GM19328 (cell line): ENCODE measurements at regions not wholly inside any gene's neighbourhood (a gene's known extent, or its start where the extent isn't known, plus 50 kb on each side); places are given as distances from the start of the nearest gene placed in this dataset.
"Not testable (repeated sequence)": the region's sequence is repeated elsewhere in the genome, so short reads cannot be mapped to it uniquely, and the experiment has no call there.

Experiments used
- ATAC-seq: cut with Tn5 transposase; IDR thresholded peaks from one replicate; pipeline ENCODE4 v1.9.1; 2021; ENCODE audit warnings: mild to moderate bottlenecking, moderate library complexity; ENCODE audit not compliant: unreplicated experiment

- no peak for ATAC-seq
Observed at GRCh38 chr10:108319434-108320222, 1155.1 kb upstream of the SORCS1 start.

DNA sequence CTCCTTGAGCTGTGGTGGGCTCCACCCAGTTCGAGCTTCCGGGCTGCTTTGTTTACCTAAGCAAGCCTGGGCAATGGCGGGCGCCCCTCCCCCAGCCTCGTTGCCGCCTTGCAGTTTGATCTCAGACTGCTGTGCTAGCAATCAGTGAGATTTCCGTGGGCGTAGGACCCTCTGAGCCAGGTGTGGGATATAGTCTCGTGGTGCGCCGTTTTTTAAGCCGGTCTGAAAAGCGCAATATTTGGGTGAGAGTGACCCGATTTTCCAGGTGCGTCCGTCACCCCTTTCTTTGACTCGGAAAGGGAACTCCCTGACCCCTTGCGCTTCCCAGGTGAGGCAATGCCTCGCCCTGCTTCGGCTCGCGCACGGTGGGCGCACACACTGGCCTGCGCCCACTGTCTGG lies 1151.1 kb upstream of the SORCS1 start:
- ATAC-seq: not testable (repeated sequence)

GRCh38 chr10:108307925-108308312 lies 1143.4 kb upstream of the SORCS1 start:
- ATAC-seq: no peak

GRCh38 chr10:108307250-108307924 lies 1142.9 kb upstream of the SORCS1 start:
- no peak for ATAC-seq

DNA sequence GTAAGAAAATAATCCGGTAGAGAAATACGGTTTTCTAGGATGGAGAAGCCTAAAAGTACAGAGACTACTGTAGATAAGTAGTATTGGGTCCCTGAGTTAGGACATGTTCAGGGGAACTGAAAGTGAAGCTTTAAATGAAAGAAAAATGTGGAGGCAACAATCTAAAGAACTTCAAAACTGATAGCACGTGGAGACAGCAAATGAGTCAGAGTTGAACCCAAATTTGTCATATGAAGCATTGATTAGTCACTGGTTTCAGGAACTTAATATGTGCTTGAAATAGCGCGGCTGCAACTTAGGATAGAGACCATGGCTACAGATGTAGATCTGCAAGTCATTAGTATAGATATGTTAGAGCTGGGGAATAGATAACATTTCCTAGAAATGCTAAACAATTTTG lies 1138.6 kb upstream of the SORCS1 start:
- ATAC-seq: no peak

DNA sequence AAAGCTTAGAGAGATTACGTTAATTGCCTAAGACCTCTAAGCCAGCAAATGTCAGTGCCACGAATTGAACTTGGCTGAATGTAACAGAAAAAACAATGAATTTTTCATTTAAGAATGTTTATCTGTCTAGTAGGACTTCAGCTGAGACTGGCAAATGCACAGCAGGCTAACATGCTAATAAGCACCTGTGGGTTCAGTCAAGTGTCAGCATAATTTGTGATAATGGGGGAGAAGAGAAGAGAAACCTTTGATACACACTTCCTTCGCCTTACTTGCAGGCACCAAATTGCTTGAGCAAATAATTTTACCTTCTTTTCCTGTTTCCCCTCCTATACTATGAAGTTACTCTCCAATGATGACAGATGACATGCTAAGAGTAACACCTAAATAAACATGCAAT lies 1136.5 kb upstream of the SORCS1 start:
- no peak for ATAC-seq

GRCh38 chr10:108290823-108291222 lies 1126.3 kb upstream of the SORCS1 start:
- no peak for ATAC-seq

- no peak for ATAC-seq
Observed at GRCh38 chr10:108275895-108276685, 1111.6 kb upstream of the SORCS1 start.

GRCh38 chr10:108260383-108260906 lies 1095.9 kb upstream of the SORCS1 start:
- no peak for ATAC-seq

GRCh38 chr10:108254089-108254488 lies 1089.6 kb upstream of the SORCS1 start:
- no peak for ATAC-seq

- ATAC-seq: no peak
Observed at GRCh38 chr10:108252771-108253170, 1088.3 kb upstream of the SORCS1 start.

DNA sequence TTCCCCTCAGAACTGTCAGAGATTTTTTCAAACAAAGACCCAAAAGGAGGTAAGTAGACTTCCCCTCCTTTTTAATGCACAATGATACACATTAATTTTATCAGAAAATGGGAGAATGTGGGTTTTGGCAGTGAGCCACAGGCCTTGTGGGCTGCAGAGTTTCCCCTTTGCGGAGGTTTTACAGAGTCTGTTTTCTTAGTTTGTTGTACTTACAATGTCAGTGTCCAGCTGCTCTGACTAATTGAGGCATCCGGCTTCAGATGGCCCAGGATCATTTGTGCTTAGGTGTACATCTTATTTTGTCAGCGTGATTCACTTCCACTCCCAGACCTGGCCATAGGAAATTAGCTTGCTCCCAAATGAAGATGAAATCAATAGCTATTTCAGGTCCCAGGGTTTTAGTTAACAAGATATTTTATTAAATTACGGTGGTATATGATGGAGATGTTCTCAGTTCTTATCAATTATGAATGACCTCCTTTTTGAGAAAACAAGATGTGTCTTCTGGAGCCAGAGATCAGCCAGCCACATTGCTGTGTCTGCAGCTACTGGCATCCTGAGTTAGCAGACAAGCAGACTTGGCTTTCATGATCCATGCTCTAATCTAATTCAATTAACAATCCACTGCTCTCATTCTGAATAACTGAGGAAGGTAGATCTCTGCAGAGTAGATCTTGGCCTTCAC lies 1086.6 kb upstream of the SORCS1 start:
- ATAC-seq: no peak

GRCh38 chr10:108249940-108250339 lies 1085.4 kb upstream of the SORCS1 start:
- no peak for ATAC-seq

GRCh38 chr10:108244443-108245228 lies 1080.1 kb upstream of the SORCS1 start:
- no peak for ATAC-seq

DNA sequence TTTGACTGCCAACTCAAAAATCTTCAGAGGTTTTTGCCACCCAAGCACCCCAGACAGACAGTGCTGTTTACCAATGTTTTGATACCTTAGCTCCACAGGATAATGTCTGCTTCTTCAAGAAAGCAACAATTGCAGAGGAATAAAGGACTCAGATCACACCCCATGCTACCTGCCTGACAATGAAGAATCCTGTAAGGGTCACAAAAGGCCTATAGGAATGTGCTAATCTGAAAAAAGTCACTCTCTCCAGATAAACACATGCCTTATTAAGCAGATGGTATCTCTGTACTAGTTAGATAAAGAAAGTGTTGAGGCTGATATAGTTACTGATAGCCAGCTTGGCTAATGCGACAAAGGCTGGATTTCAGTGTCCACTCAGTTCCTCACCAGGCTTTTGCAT lies 1076.7 kb upstream of the SORCS1 start:
- no peak for ATAC-seq

GRCh38 chr10:108238261-108238660 lies 1073.8 kb upstream of the SORCS1 start:
- no peak for ATAC-seq

DNA sequence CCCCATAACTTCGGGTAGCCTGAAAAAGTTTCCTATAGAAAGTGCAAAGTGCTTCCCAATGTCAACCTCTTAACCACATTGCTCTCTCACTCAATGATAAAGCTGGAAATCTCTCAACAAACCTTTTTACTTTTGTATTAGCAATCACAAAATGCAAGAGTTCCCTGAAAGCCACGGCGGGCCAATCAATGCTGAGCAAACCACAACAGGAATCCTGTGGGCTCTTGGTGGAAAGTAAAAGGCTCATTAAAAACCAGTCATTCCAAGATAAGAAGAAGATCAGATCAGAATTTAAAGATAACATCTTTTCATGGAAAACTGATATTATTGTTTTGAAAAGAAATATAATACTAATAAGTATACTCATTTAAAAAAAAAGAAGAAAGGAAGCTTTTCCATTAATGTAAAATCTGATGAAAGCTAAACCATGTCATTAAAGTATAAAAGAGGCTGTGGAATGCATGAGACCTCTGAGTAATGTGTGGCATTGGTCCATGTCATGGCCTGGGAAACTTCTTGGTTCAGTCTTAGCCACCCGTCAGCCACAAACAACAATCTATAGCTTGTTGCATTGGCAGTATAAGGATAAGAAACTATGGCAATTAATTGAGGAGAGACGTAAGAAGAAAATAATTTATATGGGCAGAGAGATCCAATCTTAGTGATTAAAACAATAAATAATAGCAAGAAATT lies 1066.1 kb upstream of the SORCS1 start:
- no peak for ATAC-seq

DNA sequence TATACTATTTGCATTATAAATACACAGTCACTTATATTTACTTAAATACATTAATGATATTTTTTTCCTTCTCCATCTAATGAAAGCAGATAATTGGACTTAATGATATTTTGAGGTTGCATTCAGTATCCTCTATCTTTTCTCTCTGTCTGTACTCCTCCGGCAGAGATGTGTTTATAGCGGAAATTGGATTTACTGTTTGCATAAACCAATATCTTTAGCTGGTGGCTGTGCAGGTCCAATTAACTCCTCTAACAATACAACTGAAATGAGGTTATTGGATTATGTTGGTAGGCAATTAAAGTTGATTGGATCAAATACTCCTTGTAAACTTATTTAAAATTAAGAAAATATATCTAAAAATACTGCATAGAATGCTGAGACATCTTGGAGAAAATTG lies 1044.2 kb upstream of the SORCS1 start:
- no peak for ATAC-seq

DNA sequence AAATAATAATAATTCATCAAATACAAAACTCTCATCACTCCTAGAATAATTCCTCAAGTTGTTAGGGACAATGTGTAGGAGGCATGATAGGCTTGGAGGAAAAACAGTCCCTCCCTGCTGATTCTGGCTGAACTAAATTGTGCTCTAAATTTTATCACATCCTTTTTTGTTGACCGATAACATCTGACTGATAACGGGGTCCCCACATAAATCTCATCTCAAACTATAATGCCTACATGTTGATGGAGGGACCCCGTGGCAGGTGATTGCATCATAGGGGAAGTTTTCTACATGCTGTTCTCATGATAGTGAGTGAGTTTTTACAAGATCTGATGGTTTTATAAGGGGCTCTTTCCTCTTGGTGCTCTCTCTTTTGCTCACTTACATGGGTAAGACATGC lies 1043.5 kb upstream of the SORCS1 start:
- no peak for ATAC-seq
